ENCODE measurements at regions not wholly inside any gene's neighbourhood (a gene's known extent, or its start where the extent isn't known, plus 50 kb on each side); places are given as distances from the start of the nearest gene placed in this dataset.

DNA sequence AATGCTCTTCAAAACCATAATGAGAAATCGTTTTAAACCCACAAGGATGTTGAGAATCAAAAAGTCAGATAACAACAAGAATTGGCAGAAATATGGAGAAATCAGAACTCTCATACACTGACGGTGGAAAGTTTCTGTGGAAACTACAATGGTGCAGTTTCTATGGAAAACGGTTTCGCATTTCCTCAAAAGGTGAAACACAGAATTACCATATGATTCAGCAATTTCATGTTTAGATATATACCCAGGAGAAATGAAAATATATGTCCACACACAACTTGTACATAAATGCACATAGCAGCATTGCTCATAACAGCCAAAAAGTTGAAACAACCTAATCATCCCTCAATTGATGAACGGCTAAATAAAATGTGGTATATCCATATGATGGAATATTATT, 218.2 kb downstream of the ARL4A start:
- TF ChIP-seq SREBF2 (IDR thresholded peaks at IDR 0.05; ENCODE audit: low read length): no peak
- no peak for TF ChIP-seq ZNF622 (IDR thresholded peaks at IDR 0.05)
- TF ChIP-seq POLR2AphosphoS2 (IDR thresholded peaks at IDR 0.05; ENCODE audit: low read depth, low read length): no peak
- TF ChIP-seq TCF3 (IDR thresholded peaks at IDR 0.05; ENCODE audit: borderline replicate concordance, insufficient read depth, low read depth, low read length): no peak
- TF ChIP-seq, protein P1, sequence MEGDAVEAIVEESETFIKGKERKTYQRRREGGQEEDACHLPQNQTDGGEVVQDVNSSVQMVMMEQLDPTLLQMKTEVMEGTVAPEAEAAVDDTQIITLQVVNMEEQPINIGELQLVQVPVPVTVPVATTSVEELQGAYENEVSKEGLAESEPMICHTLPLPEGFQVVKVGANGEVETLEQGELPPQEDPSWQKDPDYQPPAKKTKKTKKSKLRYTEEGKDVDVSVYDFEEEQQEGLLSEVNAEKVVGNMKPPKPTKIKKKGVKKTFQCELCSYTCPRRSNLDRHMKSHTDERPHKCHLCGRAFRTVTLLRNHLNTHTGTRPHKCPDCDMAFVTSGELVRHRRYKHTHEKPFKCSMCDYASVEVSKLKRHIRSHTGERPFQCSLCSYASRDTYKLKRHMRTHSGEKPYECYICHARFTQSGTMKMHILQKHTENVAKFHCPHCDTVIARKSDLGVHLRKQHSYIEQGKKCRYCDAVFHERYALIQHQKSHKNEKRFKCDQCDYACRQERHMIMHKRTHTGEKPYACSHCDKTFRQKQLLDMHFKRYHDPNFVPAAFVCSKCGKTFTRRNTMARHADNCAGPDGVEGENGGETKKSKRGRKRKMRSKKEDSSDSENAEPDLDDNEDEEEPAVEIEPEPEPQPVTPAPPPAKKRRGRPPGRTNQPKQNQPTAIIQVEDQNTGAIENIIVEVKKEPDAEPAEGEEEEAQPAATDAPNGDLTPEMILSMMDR (IDR thresholded peaks at IDR 0.05 in 2 of 3, conservative IDR thresholded peaks at IDR 0.05 in 1 of 3; ENCODE audit: control insufficient read depth in 2 of 3, extremely low read depth in 1 of 3, insufficient read depth in 1 of 3, low read depth in 3 of 3, low read length in 3 of 3): no peak
- no peak for TF ChIP-seq NBN (IDR thresholded peaks at IDR 0.05)
- TF ChIP-seq POLR2AphosphoS5 (IDR thresholded peaks at IDR 0.05; ENCODE audit: low read length): no peak
- TF ChIP-seq, protein P2, sequence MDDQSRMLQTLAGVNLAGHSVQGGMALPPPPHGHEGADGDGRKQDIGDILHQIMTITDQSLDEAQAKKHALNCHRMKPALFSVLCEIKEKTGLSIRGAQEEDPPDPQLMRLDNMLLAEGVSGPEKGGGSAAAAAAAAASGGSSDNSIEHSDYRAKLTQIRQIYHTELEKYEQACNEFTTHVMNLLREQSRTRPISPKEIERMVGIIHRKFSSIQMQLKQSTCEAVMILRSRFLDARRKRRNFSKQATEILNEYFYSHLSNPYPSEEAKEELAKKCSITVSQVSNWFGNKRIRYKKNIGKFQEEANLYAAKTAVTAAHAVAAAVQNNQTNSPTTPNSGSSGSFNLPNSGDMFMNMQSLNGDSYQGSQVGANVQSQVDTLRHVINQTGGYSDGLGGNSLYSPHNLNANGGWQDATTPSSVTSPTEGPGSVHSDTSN (IDR thresholded peaks at IDR 0.05; ENCODE audit: insufficient replicate concordance, low read depth, low read length): no peak
- TF ChIP-seq POLR2A (IDR thresholded peaks at IDR 0.05; ENCODE audit: low read depth, low read length): no peak
- no peak for TF ChIP-seq NFXL1 (IDR thresholded peaks at IDR 0.05; ENCODE audit: borderline replicate concordance)
- no peak for TF ChIP-seq BHLHE40 (IDR thresholded peaks at IDR 0.05; ENCODE audit: borderline replicate concordance in 1 of 2, low read depth in 2 of 2, low read length in 1 of 2)
- no peak for TF ChIP-seq SP1 (IDR thresholded peaks at IDR 0.05; ENCODE audit: low read depth, low read length)
- TF ChIP-seq, protein P3, sequence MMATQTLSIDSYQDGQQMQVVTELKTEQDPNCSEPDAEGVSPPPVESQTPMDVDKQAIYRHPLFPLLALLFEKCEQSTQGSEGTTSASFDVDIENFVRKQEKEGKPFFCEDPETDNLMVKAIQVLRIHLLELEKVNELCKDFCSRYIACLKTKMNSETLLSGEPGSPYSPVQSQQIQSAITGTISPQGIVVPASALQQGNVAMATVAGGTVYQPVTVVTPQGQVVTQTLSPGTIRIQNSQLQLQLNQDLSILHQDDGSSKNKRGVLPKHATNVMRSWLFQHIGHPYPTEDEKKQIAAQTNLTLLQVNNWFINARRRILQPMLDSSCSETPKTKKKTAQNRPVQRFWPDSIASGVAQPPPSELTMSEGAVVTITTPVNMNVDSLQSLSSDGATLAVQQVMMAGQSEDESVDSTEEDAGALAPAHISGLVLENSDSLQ (IDR thresholded peaks at IDR 0.05): no peak

All from GM12878 (cell line).